HG02623 (cell line): ENCODE measurements at regions not wholly inside any gene's neighbourhood (a gene's known extent, or its start where the extent isn't known, plus 50 kb on each side); places are given as distances from the start of the nearest gene placed in this dataset.
"Not testable (repeated sequence)": the region's sequence is repeated elsewhere in the genome, so short reads cannot be mapped to it uniquely, and the experiment has no call there.

Experiments used
- ATAC-seq: cut with Tn5 transposase; IDR thresholded peaks from one replicate; pipeline ENCODE4 v1.9.1; 2021; ENCODE audit warnings: moderate library complexity; ENCODE audit not compliant: unreplicated experiment

DNA sequence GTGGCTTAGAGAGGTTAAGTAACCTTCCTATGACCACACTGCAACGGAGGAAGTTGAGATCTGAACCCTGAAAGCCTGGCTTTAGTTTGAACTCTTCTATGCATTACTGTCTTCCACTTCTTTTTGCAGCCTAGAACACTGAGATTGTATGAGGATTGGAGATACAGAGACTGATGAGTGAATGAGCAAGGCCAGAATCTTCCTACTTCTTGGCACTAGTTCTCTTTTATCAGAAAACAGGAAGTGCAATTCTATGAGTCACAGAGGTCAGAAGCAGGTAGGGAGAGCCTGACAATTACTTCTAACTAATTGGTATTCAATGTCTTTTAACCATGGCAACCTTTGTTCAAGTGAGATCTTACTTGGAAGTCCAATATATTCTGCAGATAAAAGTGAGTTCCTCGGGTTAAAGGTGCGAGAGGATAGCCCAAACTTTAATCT is 219.0 kb downstream of the SHQ1 start:
- ATAC-seq: peak; percentile 47

DNA sequence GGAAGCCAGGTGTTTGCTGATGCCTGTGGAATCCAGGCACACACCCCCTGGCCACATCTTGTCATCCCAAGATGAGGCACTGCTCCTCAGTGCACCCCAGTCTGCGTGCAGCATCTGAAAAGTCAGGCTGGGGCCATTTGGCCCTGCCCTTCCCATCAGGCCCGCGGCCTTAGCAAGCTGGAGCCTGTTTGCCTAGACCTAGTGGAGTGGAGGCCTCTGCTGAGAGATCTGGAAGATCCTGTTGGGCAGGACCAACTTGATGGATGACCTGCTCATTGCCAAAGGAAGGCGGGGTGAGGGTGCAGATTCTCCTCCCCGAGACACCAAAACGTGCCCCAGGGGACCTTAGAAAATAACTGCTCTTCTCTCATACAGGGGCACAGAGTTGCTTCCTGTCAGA is 220.2 kb downstream of the SHQ1 start:
- no peak for ATAC-seq

DNA sequence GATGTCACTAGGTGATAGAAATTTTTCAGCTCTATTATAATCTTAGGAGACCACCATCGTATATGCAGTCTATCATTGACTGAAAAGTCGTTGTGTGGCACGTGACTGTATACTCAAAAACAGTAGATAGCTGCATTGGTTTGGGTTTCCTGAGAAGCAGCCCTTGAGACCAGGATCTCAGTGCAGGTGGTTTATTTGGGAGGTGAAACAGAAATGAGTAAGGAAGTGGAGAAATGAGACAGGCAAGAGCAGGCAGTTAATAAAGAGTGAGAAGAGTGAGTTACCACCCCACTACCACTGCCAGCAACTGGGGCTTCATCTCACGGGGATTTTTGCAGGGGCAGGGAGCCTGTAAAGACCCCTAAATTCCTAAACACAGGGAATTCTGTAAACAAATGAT is 221.0 kb downstream of the SHQ1 start:
- no peak for ATAC-seq

DNA sequence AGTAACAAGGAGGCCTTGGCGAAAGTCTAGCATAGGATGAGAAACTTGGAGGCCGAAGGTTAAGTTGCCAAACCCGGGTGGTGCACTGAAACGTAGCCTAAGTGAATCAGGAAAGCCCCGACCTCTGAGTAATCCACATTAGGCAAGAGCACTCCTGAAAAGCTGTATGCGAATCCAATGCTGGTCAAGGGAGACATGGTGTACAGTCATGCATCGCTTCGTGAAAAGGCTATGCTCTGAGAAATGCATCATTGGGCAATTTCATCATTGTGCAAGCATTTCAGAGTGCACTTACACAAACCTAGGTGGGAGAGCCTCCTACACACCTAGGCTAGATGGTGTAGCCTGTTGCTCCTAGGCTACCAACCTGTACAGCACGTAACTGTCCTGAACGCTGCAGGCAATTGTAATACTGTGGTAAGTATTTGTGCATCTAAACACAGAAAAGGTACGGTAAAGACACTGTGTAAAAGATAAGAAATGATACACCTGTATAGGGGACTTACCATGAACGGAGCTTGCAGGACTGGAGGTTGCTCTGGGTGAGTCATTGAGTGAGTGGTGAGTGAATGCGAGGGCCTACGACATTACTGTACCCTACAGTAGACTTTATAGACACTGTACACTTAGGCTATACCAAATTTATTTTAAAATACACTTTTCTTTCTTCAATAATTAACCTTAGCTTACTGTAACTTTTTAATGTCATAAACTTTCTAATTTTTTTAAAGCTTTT is 222.5 kb downstream of the SHQ1 start:
- no peak for ATAC-seq

DNA sequence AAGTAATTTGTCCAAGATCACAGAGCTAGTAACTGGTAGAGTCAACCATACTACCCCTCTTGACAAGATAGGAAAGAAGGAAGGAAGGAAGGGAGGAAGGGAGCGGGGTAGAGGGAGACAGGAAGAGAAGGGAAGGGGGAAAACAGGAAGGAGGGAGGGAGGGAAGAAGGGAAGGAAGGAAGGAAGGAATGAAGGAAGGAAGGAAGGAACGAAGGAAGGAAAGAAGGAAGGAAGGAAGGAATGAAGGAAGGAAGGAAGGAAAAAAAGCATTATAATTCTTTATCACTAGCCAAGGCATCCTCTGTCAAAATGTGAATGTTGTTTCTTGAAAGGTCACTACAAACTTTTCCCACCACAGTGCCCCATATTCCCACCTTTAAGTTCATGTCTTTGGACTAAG is 223.6 kb downstream of the SHQ1 start:
- no peak for ATAC-seq

DNA sequence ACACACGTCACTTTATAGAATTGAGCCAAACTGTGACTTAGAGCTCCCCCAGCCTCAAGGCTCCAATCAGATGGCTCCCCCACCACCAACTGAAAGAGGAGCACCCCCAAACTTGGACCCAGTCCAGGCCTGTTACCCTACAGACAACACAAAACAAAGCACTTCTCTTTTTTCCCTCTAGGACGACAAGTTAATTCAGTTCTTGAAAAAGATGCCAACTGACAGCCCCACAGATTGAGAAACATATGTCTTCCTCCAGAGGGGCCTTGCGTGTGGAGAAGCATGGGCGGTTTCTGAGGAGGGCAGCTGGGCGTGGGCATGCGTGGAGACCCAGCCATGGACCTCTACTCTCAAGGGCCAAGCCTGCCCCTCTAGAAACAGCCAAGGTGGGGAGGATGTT is 229.5 kb downstream of the SHQ1 start:
- no peak for ATAC-seq

DNA sequence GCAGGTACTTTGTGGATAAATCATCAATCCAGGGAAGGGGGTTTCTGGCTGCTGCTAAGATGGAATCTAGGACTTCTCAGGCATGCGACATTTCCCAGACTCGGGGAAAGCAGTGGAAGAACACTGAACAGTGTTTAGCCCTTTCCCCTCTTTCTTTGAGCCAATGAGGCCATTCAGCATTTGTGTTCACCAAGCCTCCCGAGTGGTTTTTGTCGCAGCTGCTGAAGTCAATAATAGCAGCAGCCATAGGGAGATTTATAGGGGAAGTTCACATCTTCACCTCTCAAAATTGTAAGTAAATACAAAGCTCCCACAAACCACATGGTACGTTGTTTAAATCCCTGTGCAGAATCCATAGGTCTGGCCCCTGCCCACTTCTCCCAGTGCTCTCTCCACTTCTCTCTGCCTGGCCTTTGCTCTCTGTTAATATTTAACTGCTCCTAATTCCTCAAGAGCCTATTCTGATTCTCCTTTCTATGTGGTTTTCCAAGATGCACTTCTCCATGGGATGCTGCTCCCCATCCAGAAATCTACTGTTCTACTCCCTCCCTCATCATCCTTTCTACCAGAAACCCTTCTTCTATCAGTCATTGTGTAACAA is 230.7 kb downstream of the SHQ1 start:
- no peak for ATAC-seq

DNA sequence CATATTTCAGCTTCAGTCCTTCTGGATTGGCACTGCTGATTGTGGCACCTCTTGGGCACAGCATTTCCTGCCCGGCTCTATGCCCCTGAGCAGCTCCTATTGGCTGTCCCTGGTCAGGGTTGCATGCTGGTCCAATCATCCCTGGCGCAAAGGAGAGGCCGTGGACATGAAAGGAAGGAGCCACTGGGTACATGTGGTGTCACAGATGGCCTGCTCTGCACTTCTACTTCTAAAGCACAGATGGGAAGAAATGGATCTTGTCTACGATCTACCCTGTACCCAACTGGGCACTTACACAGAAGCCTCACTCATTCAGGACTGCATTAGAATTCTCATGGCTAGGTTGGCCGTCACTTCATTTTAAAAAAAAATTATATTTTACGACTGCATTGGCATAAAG is 232.5 kb downstream of the SHQ1 start:
- ATAC-seq: no peak

DNA sequence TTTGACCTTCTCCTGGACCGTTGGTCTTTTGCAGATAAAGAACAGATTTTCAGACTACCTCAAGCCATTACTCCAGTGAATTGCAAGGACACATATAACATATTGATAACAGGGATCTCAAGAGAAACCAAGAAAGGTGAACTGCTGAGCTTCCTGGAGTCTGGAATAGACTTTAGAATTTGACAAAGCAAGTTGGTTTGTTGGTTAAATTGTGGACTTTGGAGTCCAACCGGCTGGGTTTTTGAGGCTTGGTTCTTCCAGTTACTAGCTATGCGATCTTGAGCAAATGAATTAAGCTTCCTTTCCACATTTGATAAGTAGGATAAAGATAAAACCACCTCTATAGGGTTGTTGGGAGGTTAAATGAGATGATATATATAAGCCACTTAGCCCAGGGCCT is 233.1 kb downstream of the SHQ1 start:
- ATAC-seq: no peak

DNA sequence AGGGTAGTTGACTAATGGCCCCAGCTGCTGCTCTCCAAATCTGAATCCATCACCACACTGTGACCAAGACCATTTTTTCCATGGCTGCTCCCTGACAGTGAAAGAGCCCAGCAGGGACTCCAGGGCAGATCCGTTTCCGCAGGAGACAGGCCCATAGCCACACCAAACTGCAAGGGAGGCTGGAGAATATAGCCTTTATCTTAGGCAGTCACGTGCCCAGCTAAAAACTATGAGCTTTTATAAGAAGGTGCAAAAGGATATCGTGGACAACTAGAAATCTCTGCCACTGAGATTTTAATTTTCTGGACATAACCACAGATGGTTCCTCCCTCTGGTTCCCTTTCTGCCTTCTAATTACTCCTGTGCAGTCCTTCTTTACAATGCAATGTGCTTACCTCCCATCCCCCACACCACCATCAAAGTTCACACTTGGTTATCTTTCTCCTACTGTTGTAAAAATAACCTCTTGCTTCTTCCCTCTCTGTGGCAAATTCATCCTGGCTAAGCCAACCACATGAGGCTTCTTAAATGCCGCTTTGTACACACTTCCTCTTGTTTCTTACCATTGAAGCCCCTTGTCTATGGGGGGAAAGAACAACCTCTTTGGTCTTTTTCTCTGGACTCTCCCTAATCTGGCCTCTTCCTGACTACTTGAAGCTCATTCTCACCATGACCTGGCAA is 233.7 kb downstream of the SHQ1 start:
- ATAC-seq: no peak

DNA sequence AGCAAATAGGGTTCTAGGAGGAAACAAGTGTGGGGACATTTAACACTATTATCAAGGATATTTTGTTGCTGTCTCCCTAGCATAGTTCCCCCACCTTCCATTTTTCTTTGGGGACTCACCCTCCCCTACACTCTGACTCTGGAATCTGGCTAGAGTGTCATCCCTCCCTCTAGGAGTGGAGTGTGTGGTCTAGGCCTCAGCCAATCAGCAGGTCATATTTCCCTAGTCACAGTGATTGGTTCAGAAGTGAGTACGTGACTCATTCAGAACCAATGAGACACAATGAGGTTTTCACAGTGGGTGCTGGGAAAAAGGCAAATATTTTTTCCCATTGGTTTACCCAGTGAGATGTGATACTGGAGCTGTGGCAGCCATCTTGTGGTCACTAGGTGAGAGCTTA is 234.4 kb downstream of the SHQ1 start:
- no peak for ATAC-seq

DNA sequence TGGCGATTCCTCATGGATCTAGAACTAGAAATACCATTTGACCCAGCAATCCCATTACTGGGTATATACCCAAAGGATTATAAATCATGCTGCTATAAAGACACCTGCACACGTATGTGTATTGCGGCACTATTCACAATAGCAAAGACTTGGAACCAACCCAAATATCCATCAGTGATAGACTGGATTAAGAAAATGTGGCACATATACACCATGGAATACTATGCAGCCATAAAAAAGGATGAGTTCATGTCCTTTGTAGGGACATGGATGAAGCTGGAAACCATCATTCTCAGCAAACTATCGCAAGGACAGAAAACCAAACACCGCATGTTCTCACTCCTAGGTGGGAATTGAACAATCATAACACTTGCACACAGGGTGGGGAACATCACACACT is 239.1 kb downstream of the SHQ1 start:
- not testable (repeated sequence) for ATAC-seq

DNA sequence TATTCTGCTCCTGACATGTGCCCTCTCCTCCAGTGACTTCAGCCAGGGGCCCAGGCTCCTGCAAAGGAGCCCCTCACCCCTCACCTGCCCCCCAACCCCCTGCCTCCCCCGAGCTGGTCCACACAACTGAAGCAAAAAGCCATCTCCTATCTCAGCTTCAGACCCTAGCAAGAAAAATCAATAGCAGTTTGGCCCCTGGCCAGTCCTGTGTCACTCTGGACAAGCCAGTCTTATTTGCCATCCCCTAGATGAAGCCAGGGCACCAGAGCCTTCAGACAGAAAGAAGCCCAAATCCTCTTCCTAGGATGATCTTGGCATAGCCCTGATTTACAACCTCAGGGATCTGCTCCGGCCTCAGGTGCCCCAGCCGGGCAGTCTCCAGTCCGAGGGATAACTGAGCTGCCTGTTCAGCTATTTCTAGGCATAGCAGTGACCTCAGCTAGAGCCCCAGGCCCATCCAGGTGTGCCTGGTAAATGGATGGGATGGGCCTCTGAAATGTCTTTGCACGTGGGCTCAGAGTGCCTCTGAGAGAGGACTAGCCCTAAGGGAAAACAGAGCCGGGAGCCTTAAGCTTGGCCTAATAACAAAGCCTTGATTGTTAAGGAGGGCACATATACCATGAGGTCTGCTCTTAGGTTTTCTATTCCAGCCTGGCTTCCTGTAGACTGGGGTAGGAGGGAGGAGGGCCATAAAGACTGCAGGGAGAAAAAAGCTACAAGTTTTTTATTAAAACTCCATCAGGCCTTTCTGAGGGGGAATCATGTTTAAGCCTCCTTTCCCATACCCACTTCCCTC is 242.0 kb downstream of the SHQ1 start:
- ATAC-seq: no peak

DNA sequence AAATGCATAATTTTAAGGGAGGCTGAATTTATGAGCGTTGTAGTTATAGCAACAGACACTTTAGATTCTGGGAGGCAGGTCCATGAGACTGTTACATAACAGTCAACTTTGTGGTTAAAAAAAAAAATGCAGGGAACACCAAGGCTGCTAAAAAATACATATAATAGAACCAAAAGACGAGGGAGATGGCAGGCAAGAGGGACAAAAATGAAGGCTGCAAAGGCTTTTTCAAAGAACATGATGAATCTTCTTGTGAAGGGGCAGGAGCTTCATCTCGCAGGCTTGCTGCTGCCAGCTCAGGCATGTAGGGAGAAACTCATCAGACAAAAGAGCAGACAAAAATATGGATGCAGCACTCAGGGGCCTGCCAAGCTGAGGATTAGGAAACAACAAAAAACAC is 243.9 kb downstream of the SHQ1 start:
- ATAC-seq: no peak

DNA sequence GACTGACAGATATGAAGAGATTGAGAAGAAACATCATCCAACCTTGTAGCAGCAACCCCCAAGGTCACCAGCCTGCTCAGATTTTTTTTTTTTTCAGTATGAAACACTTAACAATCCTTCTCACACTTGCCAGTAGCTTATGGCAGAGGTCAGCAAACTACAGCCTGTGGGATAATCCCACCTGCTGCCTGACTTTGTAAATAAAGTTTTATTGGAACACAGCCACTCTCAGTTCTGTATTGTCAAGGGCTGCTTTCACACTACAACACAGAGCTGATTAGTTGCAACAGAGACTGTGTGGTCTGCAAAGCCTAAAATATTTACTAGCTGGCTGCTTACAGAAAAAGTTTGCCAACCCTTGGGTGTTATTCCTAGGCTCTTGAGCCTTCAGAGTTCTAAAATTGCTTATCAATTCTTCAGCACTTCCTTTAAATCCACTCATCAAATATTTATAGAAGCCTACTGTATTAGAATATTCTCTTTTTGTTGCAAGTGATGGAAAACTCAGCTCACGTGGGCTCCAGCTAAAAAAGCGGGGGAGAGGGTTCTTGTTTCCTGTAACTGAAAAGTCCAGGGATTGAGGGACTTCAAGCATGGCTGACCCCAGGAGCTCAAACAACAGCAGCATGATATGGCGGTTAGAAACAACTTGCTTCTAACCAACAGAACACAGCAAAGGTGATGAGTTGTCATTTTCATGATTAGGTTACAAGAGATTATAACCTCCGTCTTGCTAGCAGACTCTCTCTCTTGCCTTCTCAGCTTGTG is 246.1 kb downstream of the SHQ1 start:
- ATAC-seq: no peak

DNA sequence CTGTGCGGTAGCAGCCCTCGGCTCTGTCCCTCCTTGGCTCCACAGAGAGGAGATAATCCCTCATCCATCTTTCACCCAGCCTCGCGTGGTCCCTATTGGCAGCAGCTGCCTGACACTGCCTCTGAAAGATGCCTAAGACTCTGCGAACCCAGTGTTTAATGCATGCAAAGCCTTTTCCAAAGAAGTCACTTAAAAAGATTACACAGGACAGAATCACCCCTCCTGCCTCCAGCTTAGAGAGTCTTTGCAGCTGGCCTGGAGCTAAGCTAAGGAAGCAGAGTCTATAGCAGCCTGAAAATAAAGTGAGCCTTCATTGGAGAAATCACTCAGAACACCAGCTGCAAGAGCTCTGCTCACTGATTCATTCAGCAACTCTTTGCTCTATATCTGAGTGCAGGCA is 247.2 kb downstream of the SHQ1 start:
- no peak for ATAC-seq

DNA sequence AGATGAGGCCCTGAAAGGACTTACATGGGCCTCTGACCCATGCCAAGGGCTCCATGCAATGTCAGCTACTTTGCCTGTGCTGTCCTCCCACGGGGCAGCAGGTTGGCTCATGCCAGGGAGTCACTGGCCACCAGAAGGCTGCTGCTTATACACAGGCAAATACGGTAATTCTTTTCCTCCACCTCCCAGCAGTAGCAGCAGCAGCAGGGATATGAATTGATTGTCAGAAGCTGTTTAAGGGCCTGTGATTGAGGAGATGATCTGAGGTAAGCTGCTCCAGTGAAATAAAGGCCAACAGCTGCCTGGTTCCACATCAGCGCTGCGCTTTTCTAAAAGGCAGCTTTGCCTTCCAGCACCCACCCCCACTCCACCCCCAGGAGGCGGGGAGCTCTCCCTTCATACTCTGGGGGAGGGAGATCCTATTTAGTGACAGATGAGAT is 250.5 kb downstream of the SHQ1 start:
- no peak for ATAC-seq

DNA sequence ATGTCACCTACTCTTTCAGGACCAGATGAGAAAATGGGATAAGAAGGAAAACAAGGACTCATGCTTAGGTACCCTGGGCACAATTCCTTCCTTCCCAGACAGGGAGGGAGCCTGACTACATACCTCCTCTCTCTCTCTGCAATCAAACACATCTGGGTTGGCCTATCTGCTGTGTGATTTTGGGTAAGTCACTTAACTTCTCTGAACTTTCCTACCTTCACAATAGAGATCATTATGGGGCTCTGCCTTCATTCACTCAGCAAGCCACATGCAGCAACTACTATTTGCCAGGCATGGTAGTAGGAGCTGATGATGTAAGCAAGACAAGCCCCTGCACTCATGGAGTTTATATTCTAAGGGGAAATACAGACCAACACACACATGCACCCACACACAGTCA is 251.2 kb downstream of the SHQ1 start:
- no peak for ATAC-seq

DNA sequence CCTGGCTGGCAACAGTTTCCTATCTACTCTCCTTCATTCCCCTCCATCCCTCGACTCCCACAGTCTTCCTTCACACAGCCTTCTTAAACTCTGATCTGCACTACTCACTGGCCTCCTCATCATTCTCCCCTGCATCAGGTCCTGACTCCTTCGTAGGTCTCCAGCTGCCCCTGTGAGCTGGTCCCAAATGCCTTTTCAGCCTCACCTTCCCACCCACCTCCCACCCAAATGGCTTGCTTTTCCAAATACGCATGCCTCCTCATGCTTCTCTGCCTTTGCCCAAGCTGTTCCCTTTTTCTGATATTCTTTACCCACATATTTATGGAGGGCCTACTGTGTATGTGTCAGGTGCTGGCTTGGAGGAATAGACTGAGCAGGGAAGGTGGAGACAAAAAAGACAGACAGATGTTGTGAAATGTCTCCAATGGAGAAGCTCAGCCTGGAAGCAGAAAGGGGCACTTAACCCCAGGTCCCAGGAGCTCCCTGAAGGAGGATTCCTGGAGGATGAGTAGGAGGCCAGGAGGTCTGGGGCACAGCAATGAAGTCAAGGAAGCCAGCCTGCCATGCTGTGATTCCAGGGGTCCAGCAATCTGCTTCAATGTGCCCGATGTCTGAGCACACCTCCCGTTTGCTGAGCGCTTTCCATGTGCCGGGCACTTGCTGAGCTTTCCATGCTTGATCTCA is 252.2 kb downstream of the SHQ1 start:
- ATAC-seq: no peak

DNA sequence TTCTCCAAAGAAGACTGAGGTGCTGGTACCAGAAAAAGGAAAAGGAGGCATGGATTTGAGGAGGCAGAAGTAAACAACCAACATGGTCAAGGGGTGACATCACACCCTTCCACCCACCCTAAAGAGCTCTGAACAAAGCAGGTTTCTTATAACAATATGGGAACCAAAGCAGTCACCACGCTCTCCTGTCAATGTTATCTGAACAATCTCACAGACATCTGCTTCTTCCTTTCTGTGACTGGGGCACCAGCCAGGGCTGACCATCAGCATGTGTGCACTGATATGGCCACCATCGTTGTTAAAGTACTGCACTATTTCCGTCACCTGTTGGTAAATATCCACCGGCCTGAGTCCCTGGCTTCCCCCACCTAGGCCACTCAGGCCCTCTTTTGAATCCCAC is 252.9 kb downstream of the SHQ1 start:
- no peak for ATAC-seq
